ENCODE measurements at regions not wholly inside any gene's neighbourhood (a gene's known extent, or its start where the extent isn't known, plus 50 kb on each side); places are given as distances from the start of the nearest gene placed in this dataset.

- Histone ChIP-seq H4K8ac (ENCODE audit: low read depth, low read length) (no peak overlapping the region), H3K9me3 (ENCODE audit: insufficient read depth, low read depth, low read length) (no peaks in the 10 kb centered on the region), H3K4ac (ENCODE audit: low read depth, low read length) (no peak overlapping the region), H3K27ac (ENCODE audit: low read depth, low read length) (no peak overlapping the region), H3K9ac (ENCODE audit: low read length) (no peak overlapping the region), H4K12ac (ENCODE audit: low read depth, low read length) (no peak overlapping the region), H3K27me3 (ENCODE audit: insufficient read depth, low read length) (no peaks in the 10 kb centered on the region), H3K23ac (ENCODE audit: low read length) (no peak overlapping the region), H2BK120ac (ENCODE audit: insufficient read depth, low read length, poor library complexity) (no peak overlapping the region), H3K79me2 (ENCODE audit: control insufficient read depth, insufficient read depth, low read length, poor library complexity) (no peaks in the 10 kb centered on the region), H2BK12ac (ENCODE audit: low read length) (no peak overlapping the region), H3K18ac (ENCODE audit: low read length) (no peak overlapping the region), H3K14ac (ENCODE audit: low read length) (no peak overlapping the region), H4K91ac (ENCODE audit: low read depth, low read length) (no peak overlapping the region), H2AK5ac (ENCODE audit: low read length) (no peak overlapping the region), H3K4me2 (ENCODE audit: low read length) (no peak overlapping the region), H3K4me3 (ENCODE audit: low read depth, low read length) (no peak overlapping the region), H2BK5ac (ENCODE audit: low read depth, low read length, poor library complexity) (no peak overlapping the region), H2AFZ (ENCODE audit: insufficient read depth, low read length, poor library complexity) (no peak overlapping the region), H3K36me3 (ENCODE audit: control insufficient read depth in 1 of 2, insufficient read depth in 2 of 2, low read length in 2 of 2) (no peaks in the 10 kb centered on the region), H3K79me1 (ENCODE audit: low read length) (no peaks in the 10 kb centered on the region), H3K4me1 (ENCODE audit: control insufficient read depth in 1 of 2, insufficient read depth in 2 of 2, low read length in 2 of 2) (no peaks in the 10 kb centered on the region)
- no CpG with 5 or more reads among the region's 4 CpGs for WGBS (ENCODE audit: extremely low coverage, insufficient coverage, insufficient read length)
- no peak for DNase-seq
Measured at GRCh38 chr21:24727803-24728440, 879.4 kb downstream of the MRPL39 start.

- no peak overlapping the region for H3K4me3 ChIP-seq (ENCODE audit: low read depth, low read length)
- no peak overlapping the region for H3K14ac ChIP-seq (ENCODE audit: low read length)
- no peak overlapping the region for H4K91ac ChIP-seq (ENCODE audit: low read depth, low read length)
- no peaks in the 10 kb centered on the region for H3K79me1 ChIP-seq (ENCODE audit: low read length)
- H3K4me1 ChIP-seq (ENCODE audit: control insufficient read depth in 1 of 2, insufficient read depth in 2 of 2, low read length in 2 of 2), result no peaks in the 10 kb centered on the region
- H2BK120ac ChIP-seq (ENCODE audit: insufficient read depth, low read length, poor library complexity), result no peak overlapping the region
- no peaks in the 10 kb centered on the region for H3K79me2 ChIP-seq (ENCODE audit: control insufficient read depth, insufficient read depth, low read length, poor library complexity)
- no CpG with 5 or more reads among the region's 3 CpGs for WGBS (ENCODE audit: extremely low coverage, insufficient coverage, insufficient read length)
- H3K9me3 ChIP-seq (ENCODE audit: insufficient read depth, low read depth, low read length), result no peaks in the 10 kb centered on the region
- DNase-seq, result no peak
- no peaks in the 10 kb centered on the region for H3K36me3 ChIP-seq (ENCODE audit: control insufficient read depth in 1 of 2, insufficient read depth in 2 of 2, low read length in 2 of 2)
- H3K27ac ChIP-seq (ENCODE audit: low read depth, low read length), result no peak overlapping the region
- no peaks in the 10 kb centered on the region for H3K27me3 ChIP-seq (ENCODE audit: insufficient read depth, low read length)
- no peak overlapping the region for H3K9ac ChIP-seq (ENCODE audit: low read length)
- no peak overlapping the region for H3K23ac ChIP-seq (ENCODE audit: low read length)
- no peak overlapping the region for H3K4me2 ChIP-seq (ENCODE audit: low read length)
- no peak overlapping the region for H2BK12ac ChIP-seq (ENCODE audit: low read length)
- no peak overlapping the region for H2BK5ac ChIP-seq (ENCODE audit: low read depth, low read length, poor library complexity)
- H4K8ac ChIP-seq (ENCODE audit: low read depth, low read length), result no peak overlapping the region
- H4K12ac ChIP-seq (ENCODE audit: low read depth, low read length), result no peak overlapping the region
- H2AK5ac ChIP-seq (ENCODE audit: low read length), result no peak overlapping the region
- no peak overlapping the region for H3K18ac ChIP-seq (ENCODE audit: low read length)
- no peak overlapping the region for H3K4ac ChIP-seq (ENCODE audit: low read depth, low read length)
- no peak overlapping the region for H2AFZ ChIP-seq (ENCODE audit: insufficient read depth, low read length, poor library complexity)
Measured at GRCh38 chr21:24716281-24716918, 890.9 kb downstream of the MRPL39 start.

- Histone ChIP-seq H3K23ac (ENCODE audit: low read length) (no peak overlapping the region), H4K12ac (ENCODE audit: low read depth, low read length) (no peak overlapping the region), H2BK5ac (ENCODE audit: low read depth, low read length, poor library complexity) (no peak overlapping the region), H2AK5ac (ENCODE audit: low read length) (no peak overlapping the region), H4K8ac (ENCODE audit: low read depth, low read length) (no peak overlapping the region), H3K9ac (ENCODE audit: low read length) (no peak overlapping the region), H3K9me3 (ENCODE audit: insufficient read depth, low read depth, low read length) (no peaks in the 10 kb centered on the region), H3K14ac (ENCODE audit: low read length) (no peak overlapping the region), H3K4me3 (ENCODE audit: low read depth, low read length) (no peak overlapping the region), H3K36me3 (ENCODE audit: control insufficient read depth in 1 of 2, insufficient read depth in 2 of 2, low read length in 2 of 2) (no peaks in the 10 kb centered on the region), H3K79me2 (ENCODE audit: control insufficient read depth, insufficient read depth, low read length, poor library complexity) (no peaks in the 10 kb centered on the region), H2BK12ac (ENCODE audit: low read length) (no peak overlapping the region), H3K27ac (ENCODE audit: low read depth, low read length) (no peak overlapping the region), H3K27me3 (ENCODE audit: insufficient read depth, low read length) (no peaks in the 10 kb centered on the region), H3K79me1 (ENCODE audit: low read length) (no peaks in the 10 kb centered on the region), H4K91ac (ENCODE audit: low read depth, low read length) (no peak overlapping the region), H2AFZ (ENCODE audit: insufficient read depth, low read length, poor library complexity) (no peak overlapping the region), H3K4me2 (ENCODE audit: low read length) (no peak overlapping the region), H3K4me1 (ENCODE audit: control insufficient read depth in 1 of 2, insufficient read depth in 2 of 2, low read length in 2 of 2) (no peaks in the 10 kb centered on the region), H3K4ac (ENCODE audit: low read depth, low read length) (no peak overlapping the region), H3K18ac (ENCODE audit: low read length) (no peak overlapping the region), H2BK120ac (ENCODE audit: insufficient read depth, low read length, poor library complexity) (no peak overlapping the region)
- DNase-seq, result no peak
- whole genome bisulfite sequencing (ENCODE audit: extremely low coverage, insufficient coverage, insufficient read length), result no CpG with 5 or more reads among the region's 2 CpGs
Measured at GRCh38 chr21:24714646-24715200, 892.6 kb downstream of the MRPL39 start.

GRCh38 chr21:24705201-24705600 is 902.1 kb downstream of the MRPL39 start:
- Histone ChIP-seq H2BK120ac (ENCODE audit: insufficient read depth, low read length, poor library complexity) (no peak overlapping the region), H3K27me3 (ENCODE audit: insufficient read depth, low read length) (no peaks in the 10 kb centered on the region), H3K14ac (ENCODE audit: low read length) (no peak overlapping the region), H3K9me3 (ENCODE audit: insufficient read depth, low read depth, low read length) (no peaks in the 10 kb centered on the region), H4K8ac (ENCODE audit: low read depth, low read length) (no peak overlapping the region), H3K23ac (ENCODE audit: low read length) (no peak overlapping the region), H3K36me3 (ENCODE audit: control insufficient read depth in 1 of 2, insufficient read depth in 2 of 2, low read length in 2 of 2) (no peaks in the 10 kb centered on the region), H4K91ac (ENCODE audit: low read depth, low read length) (no peak overlapping the region), H3K4me3 (ENCODE audit: low read depth, low read length) (no peak overlapping the region), H3K79me2 (ENCODE audit: control insufficient read depth, insufficient read depth, low read length, poor library complexity) (no peaks in the 10 kb centered on the region), H3K27ac (ENCODE audit: low read depth, low read length) (no peak overlapping the region), H3K9ac (ENCODE audit: low read length) (no peak overlapping the region), H2BK12ac (ENCODE audit: low read length) (no peak overlapping the region), H3K4me2 (ENCODE audit: low read length) (no peak overlapping the region), H2AFZ (ENCODE audit: insufficient read depth, low read length, poor library complexity) (no peak overlapping the region), H3K79me1 (ENCODE audit: low read length) (no peaks in the 10 kb centered on the region), H3K4ac (ENCODE audit: low read depth, low read length) (no peak overlapping the region), H3K18ac (ENCODE audit: low read length) (no peak overlapping the region), H2BK5ac (ENCODE audit: low read depth, low read length, poor library complexity) (no peak overlapping the region), H4K12ac (ENCODE audit: low read depth, low read length) (no peak overlapping the region), H3K4me1 (ENCODE audit: control insufficient read depth in 1 of 2, insufficient read depth in 2 of 2, low read length in 2 of 2) (no peaks in the 10 kb centered on the region), H2AK5ac (ENCODE audit: low read length) (no peak overlapping the region)
- WGBS (ENCODE audit: extremely low coverage, insufficient coverage, insufficient read length), result no CpG with 5 or more reads among the region's 2 CpGs
- no peak for DNase-seq
